Sigmoid colon (tissue), 6 donors: ENCODE measurements at regions not wholly inside any gene's neighbourhood (a gene's known extent, or its start where the extent isn't known, plus 50 kb on each side); places are given as distances from the start of the nearest gene placed in this dataset.

Source experiments
- DNase-seq: peaks from one replicate; pipeline ENCODE4 v3.0.0-alpha.2; 2019
- H3K27ac ChIP-seq, 4 donors: fragments of 200-600 bp; sonication (generic); one replicate each; pipeline ENCODE4 v1.5.1; 2016 to 2019; ENCODE audit warnings: mild to moderate bottlenecking in 1 of 4
- H3K27me3 ChIP-seq, 3 donors: fragments of 200-600 bp; sonication (generic); one replicate each; pipeline ENCODE4 v1.5.1; 2019; ENCODE audit warnings: mild to moderate bottlenecking in 1 of 3
- H3K36me3 ChIP-seq, 4 donors: fragments of 200-600 bp; sonication (generic); one replicate each; pipeline ENCODE4 v1.5.1; 2016 to 2019
- H3K4me1 ChIP-seq, 4 donors: fragments of 200-600 bp; sonication (generic); one replicate each; pipeline ENCODE4 v1.5.1; 2017 to 2019
- H3K4me3 ChIP-seq, 4 donors: fragments of 200-600 bp; sonication (generic); one replicate each; pipeline ENCODE4 v1.5.1; 2017 to 2019; ENCODE audit warnings: mild to moderate bottlenecking in 2 of 4, moderate library complexity in 1 of 4
- H3K9me3 ChIP-seq, 4 donors: fragments of 200-600 bp in 3 of 4; sonication (generic) in 3 of 4; one replicate each; pipeline versions ENCODE4 v1.5.1 to v1.6.1; 2013 to 2019
- CTCF ChIP-seq, 4 experiments: fragments of 450-650 bp in 3 of 4; fragments of 200-600 bp in 1 of 4; IDR thresholded peaks; one replicate each; pipeline ENCODE4 v1.5.1; 2016 to 2019; ENCODE audit warnings: antibody characterized with exemption in 4 of 4, mild to moderate bottlenecking in 3 of 4, moderate library complexity in 2 of 4
- EP300 ChIP-seq, 4 donors: sonication (generic); formaldehyde crosslinking; IDR thresholded peaks; one replicate each; pipeline ENCODE4 v1.6.1; 2017; ENCODE audit warnings: antibody characterized with exemption in 4 of 4
- POLR2A ChIP-seq, 2 donors: fragments of 450-650 bp; IDR thresholded peaks; one replicate each; pipeline ENCODE4 v1.6.1; 2016; ENCODE audit warnings: antibody characterized with exemption in 2 of 2, mild to moderate bottlenecking in 2 of 2, moderate library complexity in 2 of 2
- POLR2AphosphoS5 ChIP-seq, 4 donors: sonication (generic); formaldehyde crosslinking; IDR thresholded peaks; one replicate each; pipeline ENCODE4 v1.6.1; 2017; ENCODE audit warnings: antibody characterized with exemption in 4 of 4
- WGBS, 2 donors: extraction: QIAGEN DNeasy Blood & Tissue Kit; methylation state at CpG; one replicate each; pipeline ENCODE4 v1.1.7; 2013; 5-methylcytosine and 5-hydroxymethylcytosine counted together
- intact Hi-C: fragments of 100-400 bp; cut with DNase I; formaldehyde crosslinking; loops from one replicate; pipeline ENCODE4 v1.15.1; 2023
- donor health status: healthy with polysubstance abuse.
- donor health status: healthy.

GRCh38 chrX:95626748-95627147 lies 1057.9 kb upstream of the DIAPH2 start:
- H3K36me3 ChIP-seq: no peaks in the 10 kb centered on the region
- TF ChIP-seq CTCF (IDR thresholded peaks at IDR 0.05) (no peak), POLR2A (IDR thresholded peaks at IDR 0.05) (no peak), POLR2AphosphoS5 (IDR thresholded peaks at IDR 0.05) (no peak), EP300 (IDR thresholded peaks at IDR 0.05) (no peak)
- H3K4me3 ChIP-seq: no peak overlapping the region
- no peaks in the 10 kb centered on the region for H3K9me3 ChIP-seq
- no peaks in the 10 kb centered on the region for H3K4me1 ChIP-seq
- 78 to 88% methylated on average over 1 of the region's 1 CpG for WGBS, 2 donors
- intact Hi-C loops: no loop called here
- no peak overlapping the region for H3K27ac ChIP-seq
- no peak for DNase-seq
- H3K27me3 ChIP-seq: no peaks in the 10 kb centered on the region

GRCh38 chrX:95628796-95629195 lies 1055.8 kb upstream of the DIAPH2 start:
- no peak overlapping the region for H3K4me3 ChIP-seq
- no peaks in the 10 kb centered on the region for H3K27me3 ChIP-seq
- no peaks in the 10 kb centered on the region for H3K9me3 ChIP-seq
- intact Hi-C loops: no loop called here
- H3K27ac ChIP-seq: no peak overlapping the region
- TF ChIP-seq POLR2AphosphoS5 (IDR thresholded peaks at IDR 0.05) (no peak), EP300 (IDR thresholded peaks at IDR 0.05) (no peak), CTCF (IDR thresholded peaks at IDR 0.05) (no peak), POLR2A (IDR thresholded peaks at IDR 0.05) (no peak)
- no peaks in the 10 kb centered on the region for H3K36me3 ChIP-seq
- H3K4me1 ChIP-seq: no peaks in the 10 kb centered on the region
- 96 to 100% methylated on average over 1 of the region's 1 CpG for WGBS, 2 donors
- DNase-seq: no peak

GRCh38 chrX:95629737-95630136 lies 1054.9 kb upstream of the DIAPH2 start:
- Histone ChIP-seq H3K9me3 (no peaks in the 10 kb centered on the region), H3K27me3 (no peaks in the 10 kb centered on the region), H3K27ac (no peak overlapping the region), H3K4me1 (no peaks in the 10 kb centered on the region), H3K4me3 (no peak overlapping the region), H3K36me3 (no peaks in the 10 kb centered on the region)
- intact Hi-C loops: no loop called here
- DNase-seq: no peak
- WGBS, 2 donors: 86 to 90% methylated on average over 2 of the region's 2 CpGs
- no peak for TF ChIP-seq CTCF (IDR thresholded peaks at IDR 0.05)
- TF ChIP-seq POLR2A (IDR thresholded peaks at IDR 0.05): no peak
- no peak for TF ChIP-seq POLR2AphosphoS5 (IDR thresholded peaks at IDR 0.05)
- no peak for TF ChIP-seq EP300 (IDR thresholded peaks at IDR 0.05)

GRCh38 chrX:95640226-95640625 lies 1044.4 kb upstream of the DIAPH2 start:
- no peak for DNase-seq
- 69% methylated on average over 2 of the region's 2 CpGs for WGBS, 2 donors
- intact Hi-C loops: no loop called here
- Histone ChIP-seq H3K4me1 (no peaks in the 10 kb centered on the region), H3K27me3 (no peaks in the 10 kb centered on the region), H3K36me3 (no peaks in the 10 kb centered on the region), H3K27ac (no peak overlapping the region), H3K4me3 (no peak overlapping the region), H3K9me3 (no peaks in the 10 kb centered on the region)
- TF ChIP-seq POLR2AphosphoS5 (IDR thresholded peaks at IDR 0.05): no peak
- TF ChIP-seq POLR2A (IDR thresholded peaks at IDR 0.05): no peak
- TF ChIP-seq EP300 (IDR thresholded peaks at IDR 0.05): no peak
- no peak for TF ChIP-seq CTCF (IDR thresholded peaks at IDR 0.05)

- Histone ChIP-seq H3K4me3 (no peak overlapping the region), H3K27ac (no peak overlapping the region), H3K27me3 (no peaks in the 10 kb centered on the region), H3K9me3 (no peaks in the 10 kb centered on the region), H3K36me3 (no peaks in the 10 kb centered on the region), H3K4me1 (no peaks in the 10 kb centered on the region)
- TF ChIP-seq EP300 (IDR thresholded peaks at IDR 0.05): no peak
- no peak for TF ChIP-seq CTCF (IDR thresholded peaks at IDR 0.05)
- no peak for TF ChIP-seq POLR2A (IDR thresholded peaks at IDR 0.05)
- TF ChIP-seq POLR2AphosphoS5 (IDR thresholded peaks at IDR 0.05): no peak
- DNase-seq: no peak
- intact Hi-C loops: no loop called here
Observed at GRCh38 chrX:95645738-95646137, 1038.9 kb upstream of the DIAPH2 start.
